ENCODE measurements at regions not wholly inside any gene's neighbourhood (a gene's known extent, or its start where the extent isn't known, plus 50 kb on each side); places are given as distances from the start of the nearest gene placed in this dataset.

DNA sequence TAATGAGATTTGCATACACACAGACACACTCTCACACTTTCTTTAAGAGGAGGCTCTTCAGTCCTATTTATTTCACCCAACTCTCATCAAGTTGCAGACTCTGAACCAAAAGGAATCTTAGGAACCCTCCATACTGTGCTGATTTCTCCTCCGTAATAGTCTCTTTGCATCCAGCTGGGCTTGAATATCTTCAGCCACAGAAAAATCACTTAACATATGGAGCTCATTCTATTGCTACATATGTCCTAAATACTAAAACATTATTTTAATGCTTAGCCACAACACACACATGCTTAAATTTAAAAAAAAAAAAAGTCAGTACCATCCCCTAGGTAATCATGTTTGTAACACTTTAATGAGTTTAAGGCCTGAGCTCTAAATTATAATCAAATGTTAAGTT, 287.5 kb upstream of the CNTN6 start:
- TF ChIP-seq EZH2 (IDR thresholded peaks at IDR 0.05; ENCODE audit: insufficient read depth, poor library complexity, severe bottlenecking) (no peak), EZH2phosphoT487 (IDR thresholded peaks at IDR 0.05; ENCODE audit: insufficient read depth, low read depth) (no peak)
